ENCODE measurements at regions not wholly inside any gene's neighbourhood (a gene's known extent, or its start where the extent isn't known, plus 50 kb on each side); places are given as distances from the start of the nearest gene placed in this dataset.

- DNase-seq, result no peak
These were observed 82.6 kb upstream of the FUT8 start for GRCh38 chr14:65329911-65330310.

DNA sequence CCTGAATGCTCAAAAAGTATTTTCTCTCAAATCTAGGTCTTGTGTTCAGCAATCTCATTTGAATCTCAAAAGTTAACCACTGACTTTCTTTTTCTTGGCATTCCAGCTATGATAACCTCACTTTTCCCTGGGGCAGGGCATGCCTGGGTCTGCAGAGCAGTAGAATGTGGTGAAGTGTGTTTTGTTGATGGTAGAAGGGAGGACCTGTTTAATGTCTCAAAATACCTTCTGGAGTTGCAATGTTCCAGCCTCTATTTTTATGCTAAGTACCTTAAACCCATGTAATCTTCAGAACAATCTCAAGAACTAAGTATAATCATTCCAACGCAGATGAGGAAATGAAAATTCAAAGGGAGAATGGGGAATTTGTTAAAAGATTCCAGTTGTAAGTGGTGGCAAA is 82.1 kb upstream of the FUT8 start:
- no peak for DNase-seq

- DNase-seq, result no peak
These were observed 80.9 kb upstream of the FUT8 start for GRCh38 chr14:65331652-65332051.

- DNase-seq, result no peak
These were observed 80.2 kb upstream of the FUT8 start for GRCh38 chr14:65332141-65332871.

DNA sequence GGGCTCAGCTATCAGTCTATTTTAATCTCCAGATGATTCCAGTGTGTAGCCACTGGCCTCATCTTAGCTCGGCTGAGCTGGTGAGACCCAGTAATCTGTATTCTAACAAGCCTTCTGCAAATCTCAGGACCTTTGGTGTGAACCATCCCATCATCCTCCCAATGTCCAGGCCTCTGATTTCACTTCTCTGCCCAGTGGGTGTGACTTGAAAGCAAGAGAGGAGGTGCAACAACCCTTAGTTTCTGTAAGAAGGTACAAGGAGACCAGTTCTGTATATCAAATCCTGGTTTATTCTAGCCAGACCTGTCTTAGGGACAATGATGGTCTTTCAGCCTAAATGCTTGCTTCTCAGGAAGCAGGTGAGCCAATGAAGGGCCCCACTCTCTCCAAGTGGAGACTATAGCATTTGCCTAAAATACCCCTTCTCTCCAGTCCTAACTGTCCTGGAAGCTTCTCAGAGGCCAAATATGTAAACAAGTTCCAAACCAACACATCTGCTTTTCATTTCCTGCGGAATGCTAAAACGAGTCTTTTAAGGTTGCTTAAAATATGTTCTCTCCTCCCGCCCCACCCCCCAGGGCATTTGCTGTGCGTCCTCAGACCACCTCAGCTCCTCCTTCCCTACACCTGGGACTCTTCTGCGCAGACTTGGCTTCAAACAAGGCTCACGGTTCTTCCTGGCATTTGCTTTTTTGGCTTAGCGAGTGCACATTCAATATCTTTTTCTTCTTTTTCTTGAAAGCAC is 78.4 kb upstream of the FUT8 start:
- DNase-seq, result no peak

DNA sequence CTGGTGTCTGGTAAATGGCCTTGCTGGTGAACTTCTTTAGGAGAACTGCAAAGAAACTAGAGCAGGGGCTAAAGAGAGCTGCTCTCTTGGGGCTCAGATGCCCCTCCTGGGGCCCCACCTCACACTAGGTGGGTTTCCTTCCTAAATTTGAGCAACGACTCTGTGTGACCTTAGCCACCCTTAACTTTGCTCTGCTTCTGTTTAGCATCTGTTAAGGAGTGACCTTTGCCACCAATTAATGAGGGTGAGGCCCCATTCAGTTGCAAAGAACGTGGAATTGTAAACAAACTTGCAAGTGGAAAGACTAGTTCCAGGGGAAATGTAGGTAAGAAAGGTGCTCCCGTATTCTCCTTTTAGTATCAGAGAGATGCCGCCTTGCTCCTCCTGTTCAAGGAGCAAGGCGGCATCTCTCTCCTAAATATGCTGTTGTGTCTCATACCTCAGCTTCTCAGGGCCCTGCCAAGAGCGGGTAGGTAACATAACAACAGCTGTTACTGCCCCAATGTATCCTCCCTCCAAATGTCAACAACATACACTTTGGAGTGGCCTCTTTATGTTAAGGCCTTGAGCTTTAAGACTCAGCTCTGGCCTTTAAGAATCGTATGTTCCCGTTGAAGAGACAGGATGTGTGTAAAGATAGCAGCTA is 77.6 kb upstream of the FUT8 start:
- no peak for DNase-seq

- DNase-seq, result no peak
These were observed 77.1 kb upstream of the FUT8 start for GRCh38 chr14:65335411-65335947.

GRCh38 chr14:65336191-65336591 is 76.3 kb upstream of the FUT8 start:
- no peak for DNase-seq

- no peak for DNase-seq
These were observed 72.7 kb upstream of the FUT8 start for GRCh38 chr14:65339866-65340265.

DNA sequence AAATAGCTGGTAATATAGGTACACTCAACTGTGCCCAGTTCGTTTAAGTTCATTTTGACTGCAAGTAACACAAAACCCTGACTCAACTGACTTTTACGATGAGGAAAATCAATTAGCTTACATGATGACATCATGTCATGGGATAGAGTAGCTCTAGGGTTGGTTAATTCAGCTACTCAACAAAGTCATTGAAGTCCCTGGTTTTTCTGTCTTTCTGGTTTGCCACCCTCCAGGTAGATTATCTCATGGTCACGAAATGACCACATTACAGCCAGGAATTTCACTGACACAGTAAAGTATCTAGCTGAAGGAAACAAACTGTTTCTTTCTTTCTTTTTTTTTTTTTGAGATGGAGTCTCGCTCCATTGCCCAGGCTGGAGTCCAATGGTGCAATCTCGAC is 68.5 kb upstream of the FUT8 start:
- no peak for DNase-seq

DNA sequence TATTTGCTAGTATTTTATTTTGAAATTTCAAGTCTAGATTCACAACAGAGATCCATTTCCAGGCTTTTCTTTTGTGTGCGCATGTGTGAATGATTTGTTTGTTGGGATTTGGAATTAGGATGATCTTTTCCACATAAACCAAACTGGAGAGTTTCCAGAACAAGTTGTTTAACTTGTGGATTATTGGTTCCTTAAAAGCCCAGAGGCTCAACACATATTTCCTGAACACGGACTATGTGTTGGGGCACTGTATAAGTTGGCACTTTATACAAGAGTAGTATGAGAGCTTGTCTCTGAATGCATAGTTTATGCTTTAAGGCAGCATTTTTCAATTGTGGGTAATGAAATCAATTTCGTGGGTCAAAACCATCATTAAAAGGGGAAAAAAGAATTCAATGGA is 67.3 kb upstream of the FUT8 start:
- no peak for DNase-seq

DNA sequence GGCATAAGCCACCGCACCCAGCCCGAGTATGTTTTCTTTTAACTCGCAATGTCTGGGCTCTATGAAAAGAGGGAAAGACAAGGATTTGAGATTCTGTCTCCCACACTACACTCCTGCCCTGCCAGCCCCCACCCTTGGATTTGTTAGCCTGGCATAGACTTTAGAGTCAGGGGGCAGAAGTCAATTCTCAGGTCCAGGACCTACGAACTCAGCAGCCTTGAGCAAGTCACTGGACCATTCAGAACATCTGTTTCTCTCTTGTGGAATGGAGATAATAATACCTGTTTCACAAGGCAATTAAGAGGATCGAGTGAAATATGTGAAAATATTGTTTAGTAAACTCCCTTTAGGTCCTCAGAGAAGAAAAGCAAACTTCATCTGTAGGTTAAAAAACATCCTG is 66.1 kb upstream of the FUT8 start:
- no peak for DNase-seq

- DNase-seq, result no peak
These were observed 65.6 kb upstream of the FUT8 start for GRCh38 chr14:65346895-65347294.

GRCh38 chr14:65348137-65348536 is 64.4 kb upstream of the FUT8 start:
- DNase-seq, result no peak

DNA sequence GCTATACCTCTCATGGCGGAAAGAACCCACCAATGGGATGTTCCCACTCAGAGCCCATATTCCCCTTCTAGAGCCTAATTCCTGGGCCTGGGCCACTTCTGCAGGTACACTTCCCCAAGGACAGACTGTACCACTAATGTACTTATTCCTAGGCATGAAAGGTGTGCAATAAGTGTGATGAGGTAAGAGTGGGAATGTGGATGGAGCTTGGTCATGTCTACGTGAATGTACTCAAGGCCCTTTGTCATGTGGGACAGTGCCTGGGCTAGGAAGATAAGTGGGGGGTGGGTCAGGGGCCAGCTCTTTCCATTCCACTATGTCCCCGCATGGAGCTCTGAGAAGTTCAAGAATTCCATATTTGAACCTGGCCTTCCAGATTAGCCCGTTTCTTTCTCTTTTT is 63.4 kb upstream of the FUT8 start:
- no peak for DNase-seq

DNA sequence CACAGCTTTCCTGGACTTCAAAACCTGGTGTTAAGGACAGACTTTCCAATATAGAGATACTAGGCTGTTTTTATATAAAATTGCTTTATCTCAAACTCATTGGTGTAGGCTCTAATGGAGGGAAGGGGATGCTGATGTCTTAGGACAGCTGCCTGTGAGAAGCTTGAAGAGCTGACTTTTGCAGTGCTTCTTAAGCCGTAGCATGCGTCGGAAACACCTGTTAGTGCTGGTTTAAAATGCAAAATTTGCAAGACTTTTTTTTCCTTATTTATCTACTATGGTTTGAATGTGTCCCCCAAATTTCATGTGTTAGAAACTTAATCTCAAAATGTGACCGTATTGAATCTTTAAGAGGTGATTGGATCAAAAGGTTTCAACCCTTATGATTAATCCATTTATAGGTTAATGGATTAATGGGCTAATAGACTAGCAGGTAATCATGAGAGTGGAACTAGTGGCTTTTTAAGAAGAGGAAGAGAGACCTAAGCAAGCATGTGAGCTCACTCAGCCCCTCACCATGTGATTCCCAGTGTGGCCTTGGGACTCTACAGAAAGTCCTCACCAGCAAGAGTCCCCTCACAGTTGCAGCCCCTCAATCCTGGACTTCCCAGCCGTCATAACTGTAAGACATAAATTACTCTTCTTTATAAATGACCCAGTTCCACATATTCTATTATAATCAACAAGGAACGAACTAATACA is 60.9 kb upstream of the FUT8 start:
- DNase-seq, result no peak

GRCh38 chr14:65352964-65353530 is 59.5 kb upstream of the FUT8 start:
- DNase-seq, result no peak

GRCh38 chr14:65354131-65354530 is 58.4 kb upstream of the FUT8 start:
- DNase-seq, result no peak

DNA sequence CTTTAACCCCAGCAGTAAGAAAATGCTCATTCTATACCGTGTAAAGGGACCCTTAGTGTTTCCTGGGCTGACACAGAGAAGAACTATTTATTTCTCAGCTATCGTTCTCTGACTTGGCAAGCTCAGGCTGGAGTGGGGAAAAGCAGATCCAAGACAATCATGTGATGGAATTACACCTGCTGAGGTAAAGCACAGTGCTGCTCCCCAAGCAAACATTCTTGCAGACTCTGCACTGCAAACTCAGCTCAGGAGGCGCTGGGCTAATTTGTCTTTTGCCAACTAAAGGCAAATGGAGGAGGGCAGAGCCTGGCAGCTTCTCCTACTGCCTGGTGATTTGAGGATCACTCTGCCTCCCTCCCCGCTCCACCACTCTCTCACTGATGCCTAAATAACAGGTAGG is 57.8 kb upstream of the FUT8 start:
- DNase-seq, result no peak

DNA sequence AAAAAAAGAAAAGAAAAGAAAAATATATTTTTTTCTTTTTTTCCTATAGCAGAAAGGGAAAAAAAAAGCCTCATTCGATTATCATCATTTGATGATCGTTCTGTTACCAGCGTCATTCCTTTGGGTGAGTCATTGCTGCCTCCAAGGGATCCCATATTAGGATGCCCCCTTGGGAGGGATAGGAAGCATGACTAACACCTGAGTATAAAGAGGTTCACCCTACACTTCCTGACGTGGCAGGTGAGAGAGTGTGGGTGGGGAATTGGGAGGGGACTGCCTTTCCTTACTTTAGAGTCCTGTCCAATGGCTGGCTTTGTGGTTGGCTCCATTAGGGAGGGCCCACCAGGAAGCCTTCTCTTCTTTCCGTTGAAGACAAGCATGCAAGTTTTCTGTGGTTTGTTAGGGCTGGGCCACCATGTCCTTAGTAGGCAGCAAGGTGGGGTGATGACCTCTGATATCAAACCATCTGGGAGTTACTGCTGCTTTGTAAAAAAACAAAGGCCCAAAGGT is 56.1 kb upstream of the FUT8 start:
- DNase-seq, result no peak

GRCh38 chr14:65357113-65357512 is 55.4 kb upstream of the FUT8 start:
- no peak for DNase-seq

DNA sequence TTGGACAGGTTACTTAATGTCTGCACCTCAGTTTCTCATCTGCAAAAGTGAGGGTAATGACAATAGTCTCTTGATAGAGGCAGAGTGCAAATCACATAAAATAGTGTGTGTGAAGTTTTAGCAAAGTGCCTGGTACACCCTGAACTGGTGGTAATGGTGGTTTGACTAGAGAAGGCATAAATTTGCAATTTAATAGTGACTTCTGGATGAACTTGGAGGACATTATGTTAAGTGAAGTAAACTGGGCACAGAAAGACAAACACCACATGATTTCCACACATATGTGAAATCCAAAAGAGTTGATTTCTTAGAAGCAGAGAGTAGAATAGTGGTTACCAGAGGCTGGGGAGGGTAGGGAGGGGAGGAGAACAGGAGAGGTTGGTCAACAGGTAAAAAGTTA is 54.8 kb upstream of the FUT8 start:
- DNase-seq, result no peak

- no peak for DNase-seq
These were observed 53.0 kb upstream of the FUT8 start for GRCh38 chr14:65359503-65359902.

Data from NCI-H2081 treated with DMSO at 0.1 percent for 48 hours (cell line).